AG09309 (cell line): ENCODE measurements at regions not wholly inside any gene's neighbourhood (a gene's known extent, or its start where the extent isn't known, plus 50 kb on each side); places are given as distances from the start of the nearest gene placed in this dataset.

Source experiments
- DNase-seq: peaks from one replicate; pipeline ENCODE4 v3.0.0-alpha.2; 2010; ENCODE audit warnings: low read depth
- H3K4me3 ChIP-seq: 2 replicates; pipeline ENCODE4 v1.5.1; 2011; ENCODE audit warnings: mild to moderate bottlenecking, low read depth, low read length, moderate library complexity; ENCODE audit not compliant: control insufficient read depth
- TF ChIP-seq, protein P1 (sequence below): IDR thresholded peaks from 2 replicates; pipeline ENCODE4 v1.5.1; 2011; ENCODE audit warnings: mild to moderate bottlenecking, low read depth, low read length, inconsistent platforms; ENCODE audit not compliant: insufficient read depth, control insufficient read depth; ENCODE audit errors: missing control alignments

DNA sequence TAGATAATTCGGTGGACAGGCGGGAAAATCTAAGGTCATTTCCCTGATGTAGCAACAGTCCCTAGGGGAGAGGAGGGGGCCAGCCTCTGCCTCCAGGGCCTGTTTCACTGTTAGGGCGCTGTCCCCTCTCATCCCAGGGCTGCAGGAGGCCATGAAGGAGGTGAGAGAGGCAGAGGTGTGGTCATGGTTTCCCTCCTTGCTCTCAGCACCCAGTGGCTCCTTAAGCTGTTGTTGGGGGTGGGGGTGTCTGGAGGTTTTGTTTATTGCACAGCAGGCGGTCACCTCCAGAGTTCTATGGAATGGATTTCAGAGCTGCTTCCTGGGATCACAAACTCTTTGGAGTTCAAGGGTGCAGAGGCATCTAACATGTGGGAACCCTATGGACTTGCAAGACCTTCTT is 212.5 kb upstream of the RTL1 start:
- DNase-seq, result no peak
- H3K4me3 ChIP-seq, result no peak overlapping the region
- TF ChIP-seq, protein P1, sequence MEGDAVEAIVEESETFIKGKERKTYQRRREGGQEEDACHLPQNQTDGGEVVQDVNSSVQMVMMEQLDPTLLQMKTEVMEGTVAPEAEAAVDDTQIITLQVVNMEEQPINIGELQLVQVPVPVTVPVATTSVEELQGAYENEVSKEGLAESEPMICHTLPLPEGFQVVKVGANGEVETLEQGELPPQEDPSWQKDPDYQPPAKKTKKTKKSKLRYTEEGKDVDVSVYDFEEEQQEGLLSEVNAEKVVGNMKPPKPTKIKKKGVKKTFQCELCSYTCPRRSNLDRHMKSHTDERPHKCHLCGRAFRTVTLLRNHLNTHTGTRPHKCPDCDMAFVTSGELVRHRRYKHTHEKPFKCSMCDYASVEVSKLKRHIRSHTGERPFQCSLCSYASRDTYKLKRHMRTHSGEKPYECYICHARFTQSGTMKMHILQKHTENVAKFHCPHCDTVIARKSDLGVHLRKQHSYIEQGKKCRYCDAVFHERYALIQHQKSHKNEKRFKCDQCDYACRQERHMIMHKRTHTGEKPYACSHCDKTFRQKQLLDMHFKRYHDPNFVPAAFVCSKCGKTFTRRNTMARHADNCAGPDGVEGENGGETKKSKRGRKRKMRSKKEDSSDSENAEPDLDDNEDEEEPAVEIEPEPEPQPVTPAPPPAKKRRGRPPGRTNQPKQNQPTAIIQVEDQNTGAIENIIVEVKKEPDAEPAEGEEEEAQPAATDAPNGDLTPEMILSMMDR, result no peak

DNA sequence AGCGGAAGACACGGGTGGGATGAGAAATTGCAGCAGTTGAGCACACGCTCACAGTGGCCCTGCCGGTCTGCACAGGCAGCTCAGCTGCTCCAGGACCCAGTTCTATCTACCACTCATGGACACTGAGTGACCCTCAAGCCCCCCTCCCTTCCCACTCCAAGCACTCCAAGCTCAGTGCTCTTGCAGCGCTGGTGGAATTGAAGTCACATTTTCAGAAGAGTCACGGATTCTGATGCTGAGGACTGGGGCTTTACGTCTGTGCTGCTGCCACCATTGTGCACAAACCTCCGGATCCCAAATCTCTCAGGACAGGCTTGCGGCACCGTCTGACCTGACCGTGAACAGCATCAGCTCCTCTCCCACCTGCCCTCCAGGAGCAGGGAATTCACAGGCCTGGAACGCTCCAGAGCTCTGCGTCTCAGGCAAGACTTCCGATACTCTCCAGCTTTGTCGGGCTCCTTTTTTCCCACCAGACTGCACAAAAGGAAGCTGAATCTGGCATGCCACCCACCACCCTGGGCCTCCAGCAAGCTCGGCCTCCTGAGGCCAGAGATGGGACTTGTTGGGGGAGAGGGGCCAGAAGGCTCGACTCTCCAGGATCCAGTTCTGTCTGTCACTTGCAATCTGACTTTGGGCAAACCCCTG is 213.1 kb upstream of the RTL1 start:
- TF ChIP-seq, protein P1, result no peak
- no peak for DNase-seq

DNA sequence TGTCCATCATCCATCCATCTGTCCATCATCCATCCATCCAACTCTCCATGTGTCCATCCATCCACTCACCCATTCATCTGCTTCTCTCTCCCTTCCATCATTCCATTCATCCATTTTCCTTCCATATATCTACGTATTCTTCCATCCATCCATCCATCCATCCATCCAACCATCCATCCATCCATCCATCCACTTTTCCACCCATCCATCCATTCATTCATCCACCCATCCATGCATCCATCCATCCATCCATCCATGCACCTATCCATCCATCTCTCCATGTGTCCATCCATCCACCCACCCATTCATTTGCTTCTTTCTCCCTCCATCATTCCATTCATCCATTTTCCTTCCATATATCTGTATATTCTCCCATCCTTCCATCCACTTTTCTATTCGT is 214.0 kb upstream of the RTL1 start:
- no peak for DNase-seq
- TF ChIP-seq, protein P1, result no peak
- H3K4me3 ChIP-seq, result no peak overlapping the region

More for the DNA sequence above, 213.1 kb upstream of the RTL1 start:
- no peak overlapping the region for H3K4me3 ChIP-seq

DNA sequence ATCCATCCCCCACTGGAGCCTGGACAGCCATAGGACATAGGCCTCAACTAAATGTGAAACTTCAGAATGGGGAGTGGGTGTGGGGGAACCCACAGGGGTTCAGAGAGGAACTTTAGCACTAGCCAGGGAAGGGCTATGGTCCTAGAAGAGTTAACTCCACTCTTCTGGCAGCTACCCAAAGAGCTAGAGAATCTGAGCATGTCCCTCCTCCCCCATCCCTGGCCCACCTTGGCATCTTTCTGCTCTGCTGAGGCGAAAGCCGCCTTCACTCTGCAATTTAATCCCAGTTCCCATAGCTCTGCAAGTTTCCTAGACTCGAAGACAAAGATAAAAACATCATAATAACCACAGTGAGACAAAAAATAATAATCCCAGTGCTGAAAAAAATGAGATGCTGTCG is 214.7 kb upstream of the RTL1 start:
- TF ChIP-seq, protein P1, result no peak
- H3K4me3 ChIP-seq, result no peak overlapping the region
- DNase-seq, result no peak

DNA sequence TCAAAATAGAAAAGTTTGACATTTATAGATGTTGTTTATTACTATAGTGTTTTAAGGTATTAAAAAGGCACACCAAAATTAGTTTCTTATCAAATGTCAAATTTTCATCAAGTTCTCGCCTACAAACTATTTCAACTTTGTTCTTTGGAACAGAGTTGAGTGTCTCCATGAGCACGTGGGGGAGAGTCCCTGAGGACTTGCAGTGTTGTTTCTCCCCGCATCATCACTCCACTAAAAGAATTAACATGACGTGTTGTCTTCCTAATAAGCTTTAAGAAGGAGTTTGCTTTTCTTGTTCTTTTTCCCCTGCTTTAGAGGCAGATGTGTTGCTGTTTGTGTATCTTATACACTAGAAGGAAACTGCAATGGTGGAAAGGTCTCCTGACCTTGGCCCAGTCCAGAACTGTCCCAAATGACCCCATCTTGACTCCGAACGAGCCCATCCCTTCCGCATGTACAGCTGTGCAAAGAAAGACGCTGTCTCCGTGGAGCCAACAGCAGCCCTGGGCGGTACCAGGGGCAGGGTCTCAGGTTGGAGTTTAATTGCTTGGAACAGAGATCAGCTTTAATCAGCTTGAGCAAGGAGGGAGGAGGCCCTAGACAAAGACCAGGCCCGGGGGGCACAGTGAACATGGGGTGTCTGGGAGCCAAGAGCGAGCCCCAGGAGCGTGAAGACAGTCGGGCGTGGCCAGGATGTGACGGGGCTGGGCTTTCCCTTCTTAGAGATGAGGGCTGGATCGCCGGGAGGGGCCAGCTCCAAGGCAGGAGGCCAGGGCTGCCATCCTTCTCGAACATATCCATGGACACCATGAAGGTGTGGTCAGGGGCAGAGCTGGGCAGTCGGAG is 215.4 kb upstream of the RTL1 start:
- TF ChIP-seq, protein P1, result no peak
- DNase-seq, result no peak
- no peak overlapping the region for H3K4me3 ChIP-seq

DNA sequence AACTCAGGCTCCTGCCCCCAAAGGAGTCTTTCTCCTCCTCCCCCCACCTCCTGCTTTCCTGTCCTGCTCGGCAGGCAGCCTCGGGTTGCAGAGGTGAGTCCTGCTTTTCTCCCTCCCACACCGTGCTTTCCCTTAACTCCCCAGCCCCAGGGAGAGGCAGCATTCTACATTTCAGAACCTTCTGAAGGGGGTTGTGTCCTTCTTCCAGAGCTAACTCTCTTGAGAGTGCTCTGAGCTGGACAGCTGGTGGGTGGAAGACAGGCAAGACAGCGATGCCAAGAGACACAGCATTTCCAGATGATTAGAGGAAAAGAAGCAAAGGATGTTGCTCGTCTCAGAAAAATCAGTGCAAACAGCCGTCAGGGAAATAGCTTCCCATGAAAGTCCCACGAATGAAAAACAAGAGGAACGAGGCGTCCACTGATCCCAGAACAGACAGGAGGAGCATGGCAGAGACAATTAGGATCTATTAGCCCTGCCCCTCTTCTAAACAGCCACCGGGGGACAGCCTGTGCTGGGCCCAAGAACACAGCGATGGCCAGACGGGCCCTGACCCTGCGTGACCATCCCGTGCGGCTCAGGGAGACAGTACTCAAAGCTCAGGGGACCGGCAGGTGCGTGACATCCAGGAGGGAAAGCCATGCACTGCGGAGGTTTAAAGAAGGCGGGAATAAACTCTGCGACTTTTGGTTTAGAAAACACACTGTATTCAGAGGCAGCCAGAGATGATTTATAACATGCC is 216.5 kb upstream of the RTL1 start:
- DNase-seq, result no peak
- H3K4me3 ChIP-seq, result no peak overlapping the region
- TF ChIP-seq, protein P1, result no peak
